ENCODE measurements at regions not wholly inside any gene's neighbourhood (a gene's known extent, or its start where the extent isn't known, plus 50 kb on each side); places are given as distances from the start of the nearest gene placed in this dataset.

GRCh38 chr18:39788383-39788782 lies 2166.7 kb upstream of the PIK3C3 start:
- no peak for DNase-seq (ENCODE audit: low read depth)

GRCh38 chr18:39786477-39786876 lies 2168.6 kb upstream of the PIK3C3 start:
- H3K4me3 ChIP-seq (ENCODE audit: control insufficient read depth, low read depth, low read length), result no peak overlapping the region
- no peak for DNase-seq (ENCODE audit: low read depth)
- no peak for TF ChIP-seq CTCF (conservative IDR thresholded peaks at IDR 0.05; ENCODE audit: control insufficient read depth, insufficient read depth, low read depth, low read length)

More at GRCh38 chr18:39788383-39788782, 2166.7 kb upstream of the PIK3C3 start:
- no peak for TF ChIP-seq CTCF (conservative IDR thresholded peaks at IDR 0.05; ENCODE audit: control insufficient read depth, insufficient read depth, low read depth, low read length)
- no peak overlapping the region for H3K4me3 ChIP-seq (ENCODE audit: control insufficient read depth, low read depth, low read length)

- no peak for DNase-seq (ENCODE audit: low read depth)
- no peak for TF ChIP-seq CTCF (conservative IDR thresholded peaks at IDR 0.05; ENCODE audit: control insufficient read depth, insufficient read depth, low read depth, low read length)
- H3K4me3 ChIP-seq (ENCODE audit: control insufficient read depth, low read depth, low read length), result no peak overlapping the region
Measured at GRCh38 chr18:39784541-39784940, 2170.5 kb upstream of the PIK3C3 start.

GRCh38 chr18:39781565-39781964 lies 2173.5 kb upstream of the PIK3C3 start:
- no peak for TF ChIP-seq CTCF (conservative IDR thresholded peaks at IDR 0.05; ENCODE audit: control insufficient read depth, insufficient read depth, low read depth, low read length)
- H3K4me3 ChIP-seq (ENCODE audit: control insufficient read depth, low read depth, low read length), result no peak overlapping the region
- DNase-seq (ENCODE audit: low read depth), result no peak

GRCh38 chr18:39780774-39781173 lies 2174.3 kb upstream of the PIK3C3 start:
- H3K4me3 ChIP-seq (ENCODE audit: control insufficient read depth, low read depth, low read length), result no peak overlapping the region
- no peak for TF ChIP-seq CTCF (conservative IDR thresholded peaks at IDR 0.05; ENCODE audit: control insufficient read depth, insufficient read depth, low read depth, low read length)
- no peak for DNase-seq (ENCODE audit: low read depth)

GRCh38 chr18:39779926-39780325 lies 2175.1 kb upstream of the PIK3C3 start:
- TF ChIP-seq CTCF (conservative IDR thresholded peaks at IDR 0.05; ENCODE audit: control insufficient read depth, insufficient read depth, low read depth, low read length), result no peak
- no peak overlapping the region for H3K4me3 ChIP-seq (ENCODE audit: control insufficient read depth, low read depth, low read length)
- DNase-seq (ENCODE audit: low read depth), result no peak

- no peak overlapping the region for H3K4me3 ChIP-seq (ENCODE audit: control insufficient read depth, low read depth, low read length)
- TF ChIP-seq CTCF (conservative IDR thresholded peaks at IDR 0.05; ENCODE audit: control insufficient read depth, insufficient read depth, low read depth, low read length), result no peak
- no peak for DNase-seq (ENCODE audit: low read depth)
Measured at GRCh38 chr18:39776766-39777165, 2178.3 kb upstream of the PIK3C3 start.

Measured in fibroblast of mammary gland (primary cell).